GM21360 (cell line): ENCODE measurements at regions not wholly inside any gene's neighbourhood (a gene's known extent, or its start where the extent isn't known, plus 50 kb on each side); places are given as distances from the start of the nearest gene placed in this dataset.

Experiments
- ATAC-seq: cut with Tn5 transposase; IDR thresholded peaks from one replicate; pipeline ENCODE4 v1.9.1; 2021; ENCODE audit warnings: mild to moderate bottlenecking, moderate library complexity; ENCODE audit not compliant: unreplicated experiment

- no peak for ATAC-seq
These were observed 68.4 kb upstream of the PHACTR1 start for GRCh38 chr6:12648171-12648570.

- no peak for ATAC-seq
These were observed 67.2 kb upstream of the PHACTR1 start for GRCh38 chr6:12649325-12649724.

DNA sequence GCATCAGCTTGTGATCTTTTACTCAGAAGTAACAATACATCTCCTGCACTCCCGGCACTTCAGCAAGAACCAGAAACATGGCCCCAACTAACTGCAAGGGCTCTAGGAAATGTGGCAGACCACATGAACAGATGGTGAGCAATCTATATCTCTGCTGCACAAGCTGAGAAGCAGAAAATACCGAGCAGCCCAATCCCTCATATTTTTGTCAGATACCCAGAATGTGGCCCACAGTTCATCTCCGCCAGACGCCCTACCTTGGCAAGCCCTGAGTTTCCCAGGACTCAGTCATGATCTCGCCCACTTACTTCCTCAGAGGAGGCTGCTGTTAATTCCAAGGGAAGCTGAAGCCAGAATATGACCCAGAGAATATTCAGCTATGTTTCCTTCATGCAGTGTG is 63.1 kb upstream of the PHACTR1 start:
- no peak for ATAC-seq

DNA sequence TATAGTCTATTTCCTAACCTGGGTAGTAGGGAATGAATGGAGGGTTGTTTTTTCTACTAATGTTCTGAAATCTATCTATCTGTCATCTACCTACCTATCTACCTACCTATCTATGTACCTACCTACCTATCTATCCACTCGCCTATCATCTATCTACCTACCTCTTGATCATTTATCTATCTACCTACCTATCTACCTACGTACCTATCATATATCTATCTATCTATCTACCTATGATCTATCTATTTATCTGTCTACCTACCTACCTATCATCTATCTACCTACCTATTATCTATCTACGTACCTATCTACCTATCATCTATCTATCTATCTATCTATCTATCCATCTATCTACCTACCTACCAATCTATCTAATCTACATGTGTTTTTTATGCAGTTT is 62.5 kb upstream of the PHACTR1 start:
- no peak for ATAC-seq

GRCh38 chr6:12654514-12654913 is 62.1 kb upstream of the PHACTR1 start:
- ATAC-seq = no peak

GRCh38 chr6:12656906-12657305 is 59.7 kb upstream of the PHACTR1 start:
- ATAC-seq = no peak

DNA sequence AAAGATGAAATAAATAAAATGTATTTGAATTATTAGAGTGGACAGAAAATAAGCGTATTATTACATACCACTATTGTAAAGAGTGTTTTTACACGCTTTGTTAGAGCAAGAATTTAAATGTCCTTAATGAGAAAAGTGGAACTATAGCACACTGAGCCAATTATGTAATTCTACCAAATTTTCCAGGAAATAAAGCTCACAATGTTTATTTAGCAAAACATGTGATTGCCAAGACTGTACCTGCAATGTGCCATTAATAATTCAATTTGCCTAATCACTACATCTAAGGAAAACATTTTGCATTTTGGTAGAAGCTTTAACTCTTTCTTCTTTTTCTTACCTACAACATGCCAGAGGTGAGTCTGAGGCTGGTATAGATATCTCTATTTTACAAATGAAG is 58.7 kb upstream of the PHACTR1 start:
- ATAC-seq = no peak

DNA sequence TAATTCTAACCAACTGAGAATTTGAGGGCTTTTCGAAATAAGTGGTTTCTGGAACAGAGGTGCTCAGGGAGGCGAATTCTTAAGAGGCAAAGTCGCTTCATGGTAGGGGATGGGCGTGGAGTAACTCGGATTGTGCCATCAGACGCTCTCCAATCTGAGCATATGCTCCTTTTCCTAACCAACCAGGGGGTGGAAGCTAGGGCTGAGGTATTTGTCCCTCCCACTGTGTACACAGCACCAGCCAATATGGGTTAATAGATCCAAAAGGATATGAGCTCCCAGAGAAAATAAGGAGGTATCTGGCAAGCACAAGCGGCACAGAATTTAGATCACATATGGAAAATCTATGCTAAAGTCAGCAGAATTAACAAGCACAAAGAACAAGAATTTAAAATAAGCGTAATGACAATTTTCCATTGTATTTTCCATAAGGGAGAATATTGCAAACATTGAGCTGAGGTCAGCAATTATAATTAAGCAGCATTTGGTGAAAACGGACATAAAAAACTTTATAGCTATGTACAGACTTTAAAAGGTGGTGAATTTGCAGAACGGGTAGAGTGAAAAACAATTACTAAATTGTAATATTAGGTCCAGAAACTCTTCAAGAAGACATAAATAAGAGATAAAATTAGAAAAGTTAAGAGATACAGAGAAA is 55.0 kb upstream of the PHACTR1 start:
- no peak for ATAC-seq
